Activated gamma-delta T cell (primary cell): ENCODE measurements at regions not wholly inside any gene's neighbourhood (a gene's known extent, or its start where the extent isn't known, plus 50 kb on each side); places are given as distances from the start of the nearest gene placed in this dataset.
"Not testable (repeated sequence)": the region's sequence is repeated elsewhere in the genome, so short reads cannot be mapped to it uniquely, and the experiment has no call there.

ENCODE experiments used
- DNase-seq: peaks from one replicate; lab custom pipeline; 2025; lab: John Stamatoyannopoulos, UW

DNA sequence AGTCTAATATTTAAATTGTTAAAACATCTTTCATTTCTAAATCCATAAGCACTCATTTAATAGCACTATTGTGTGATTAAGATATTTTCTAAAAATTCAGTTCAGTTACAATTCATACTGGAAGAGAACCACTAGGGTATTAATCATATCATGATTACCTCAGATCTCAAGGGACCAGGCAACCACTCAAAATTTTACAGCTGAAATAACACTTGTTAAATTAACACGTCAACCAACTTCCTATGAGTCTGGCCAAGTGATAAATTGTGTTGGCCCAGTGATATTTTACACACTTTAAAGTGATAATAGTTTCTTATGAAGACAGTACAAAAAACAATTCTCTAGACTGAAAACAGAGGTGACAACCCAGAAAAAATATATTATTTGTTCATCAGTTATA lies 869.0 kb upstream of the ADGRB3 start:
- no peak for DNase-seq

DNA sequence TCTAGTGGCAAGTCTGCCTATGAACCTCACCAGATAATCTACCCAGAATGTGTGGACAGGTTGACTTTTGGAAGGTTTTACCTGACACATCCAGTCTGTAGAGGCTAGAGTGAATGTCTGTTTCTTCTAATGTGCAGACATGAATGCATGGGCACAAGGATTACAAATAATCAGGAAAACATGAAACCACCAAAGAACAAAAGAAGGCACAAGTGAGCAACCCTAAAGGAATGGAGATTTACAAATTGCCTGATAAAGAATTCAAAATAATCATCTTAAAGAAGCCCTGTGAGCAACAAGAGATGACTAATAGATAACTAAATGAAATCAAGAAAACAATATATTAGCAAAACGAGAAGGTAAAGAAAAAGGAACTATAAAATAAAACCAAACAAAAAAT lies 876.1 kb upstream of the ADGRB3 start:
- no peak for DNase-seq

DNA sequence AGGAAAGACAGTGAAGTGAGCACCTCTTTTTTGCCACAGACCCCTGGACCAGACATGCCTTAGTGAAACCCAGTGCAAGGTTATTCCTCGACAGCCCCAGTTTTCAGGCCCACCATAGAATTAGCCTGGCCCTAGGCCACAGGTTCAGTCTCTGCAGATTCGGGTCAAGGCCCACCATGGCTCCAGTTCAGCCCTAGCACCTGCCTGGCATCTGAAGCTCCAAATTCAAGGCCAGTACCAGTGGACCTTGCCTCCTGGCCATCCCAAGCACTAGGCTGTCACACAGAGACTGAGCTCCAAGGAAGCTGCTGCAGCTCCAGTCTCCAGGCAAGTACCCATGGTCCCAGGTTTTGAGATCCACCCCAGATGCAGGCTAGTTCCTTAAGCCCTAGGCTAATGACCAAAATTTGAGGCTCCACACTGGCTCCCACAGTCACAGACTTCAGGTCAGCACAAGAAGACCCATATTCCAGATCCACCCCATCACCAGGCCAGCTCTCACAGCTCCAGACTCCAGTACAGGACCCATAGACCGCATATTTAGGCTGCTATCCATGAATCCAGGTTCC lies 877.5 kb upstream of the ADGRB3 start:
- DNase-seq: no peak

DNA sequence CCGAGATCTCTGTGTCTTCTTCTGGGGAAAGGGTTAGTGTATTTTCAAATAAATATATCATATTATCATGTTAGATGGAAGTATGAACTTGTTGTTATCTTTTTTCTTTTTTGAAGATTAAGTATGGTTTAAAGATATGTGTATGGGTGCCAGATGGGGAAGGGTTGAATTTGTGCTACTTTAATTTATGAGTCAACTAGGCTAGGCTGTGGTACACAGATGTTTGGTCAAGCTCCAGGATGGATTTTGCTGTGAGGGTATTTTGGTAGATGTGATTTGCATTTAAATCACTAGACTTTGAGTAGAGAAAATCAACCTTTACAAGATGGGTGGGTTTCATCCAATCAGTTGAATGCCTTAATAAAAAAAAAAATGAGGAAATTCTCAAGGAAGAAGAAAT lies 886.6 kb upstream of the ADGRB3 start:
- no peak for DNase-seq

DNA sequence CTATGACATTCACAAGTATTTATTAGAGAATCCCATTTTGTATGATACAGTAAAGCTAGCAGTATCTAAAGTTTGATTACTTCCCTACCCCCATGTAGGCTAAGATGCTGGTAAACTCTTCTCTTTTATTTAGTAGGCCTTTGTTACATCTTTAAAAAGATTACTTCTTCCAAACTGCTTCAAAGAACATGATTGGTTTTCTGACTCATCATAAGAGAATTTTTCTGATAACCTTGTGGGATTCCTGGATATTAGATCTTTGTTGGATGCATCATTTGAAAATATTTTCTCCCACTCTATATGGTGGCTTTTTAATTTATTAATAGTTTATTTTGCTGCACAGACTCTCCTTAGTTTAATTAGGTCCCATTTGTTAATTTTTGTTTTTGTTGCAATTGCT lies 898.3 kb upstream of the ADGRB3 start:
- DNase-seq: no peak

DNA sequence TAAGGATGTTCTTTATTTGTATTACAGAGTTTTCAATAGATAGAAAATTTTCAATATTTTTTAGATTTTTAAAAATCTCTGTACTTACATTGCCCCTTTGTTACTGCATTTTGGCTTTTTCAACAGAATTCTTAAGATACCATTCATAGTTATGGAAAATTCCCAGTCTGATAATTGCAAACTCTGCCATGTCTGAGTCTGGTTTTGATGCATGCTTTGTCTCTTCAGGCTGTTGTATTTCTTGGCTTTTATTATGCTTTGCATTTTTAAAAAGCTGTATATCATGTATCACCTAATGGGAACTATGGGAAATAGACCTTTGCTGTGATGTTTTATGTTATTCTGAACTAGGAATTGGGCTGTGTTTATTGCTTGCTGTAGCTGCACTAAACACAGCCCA lies 898.9 kb upstream of the ADGRB3 start:
- DNase-seq: no peak

DNA sequence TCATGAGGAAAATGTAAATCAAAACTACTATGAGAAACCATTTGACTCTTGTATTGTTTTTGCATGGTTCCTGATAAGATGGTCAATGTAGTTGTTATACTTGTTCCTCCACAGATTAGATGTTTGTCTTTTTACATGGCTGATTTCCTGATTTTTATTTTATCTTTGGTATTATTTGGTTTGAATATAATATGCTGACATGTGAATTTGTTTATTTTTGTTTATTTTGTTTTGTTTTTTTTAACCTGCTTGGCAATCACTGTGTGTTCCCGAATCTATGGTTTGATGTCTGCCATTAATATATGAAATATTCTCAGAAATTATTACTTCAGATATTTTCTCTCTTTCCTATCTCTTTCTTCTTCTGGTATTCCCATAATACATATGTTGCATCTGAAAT lies 899.5 kb upstream of the ADGRB3 start:
- no peak for DNase-seq

DNA sequence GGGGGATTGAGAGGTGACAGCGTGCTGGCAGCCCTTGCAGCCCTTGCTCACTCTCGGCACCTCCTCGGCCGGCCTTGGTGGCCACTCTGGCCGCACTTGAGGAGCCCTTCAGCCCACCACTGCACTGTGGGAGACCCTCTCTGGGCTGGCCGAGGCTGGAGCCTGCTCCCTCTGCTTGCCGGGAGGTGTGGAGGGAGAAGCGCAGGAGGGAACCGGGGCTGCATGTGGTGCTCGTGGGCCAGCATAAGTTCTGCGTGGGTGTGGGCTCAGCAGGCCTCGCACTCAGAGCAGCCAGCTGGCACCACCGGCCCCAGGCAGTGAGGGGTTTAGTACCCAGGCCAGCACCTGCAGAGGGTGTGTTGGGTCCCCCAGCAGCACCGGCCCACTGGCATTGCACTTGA lies 912.2 kb upstream of the ADGRB3 start:
- peak; percentile 2 for DNase-seq

DNA sequence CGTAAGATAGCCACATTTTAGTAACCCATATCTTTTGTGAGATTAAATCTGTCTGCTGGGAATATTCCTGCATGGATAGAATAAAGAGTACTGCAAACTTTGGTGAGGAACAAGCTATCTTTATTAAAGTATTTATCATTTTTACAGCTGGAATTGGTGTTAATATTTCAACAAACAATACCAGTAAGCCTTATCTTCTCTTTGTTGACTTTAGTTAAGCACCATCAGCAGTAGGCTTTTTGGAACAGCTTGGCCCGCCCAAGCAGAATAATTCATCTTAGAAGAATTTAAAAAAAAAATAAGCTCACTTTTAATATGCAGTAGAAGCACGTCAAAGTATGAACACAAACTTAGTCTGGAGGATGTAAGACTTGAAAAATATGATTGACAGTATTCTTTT lies 917.8 kb upstream of the ADGRB3 start:
- DNase-seq: no peak

DNA sequence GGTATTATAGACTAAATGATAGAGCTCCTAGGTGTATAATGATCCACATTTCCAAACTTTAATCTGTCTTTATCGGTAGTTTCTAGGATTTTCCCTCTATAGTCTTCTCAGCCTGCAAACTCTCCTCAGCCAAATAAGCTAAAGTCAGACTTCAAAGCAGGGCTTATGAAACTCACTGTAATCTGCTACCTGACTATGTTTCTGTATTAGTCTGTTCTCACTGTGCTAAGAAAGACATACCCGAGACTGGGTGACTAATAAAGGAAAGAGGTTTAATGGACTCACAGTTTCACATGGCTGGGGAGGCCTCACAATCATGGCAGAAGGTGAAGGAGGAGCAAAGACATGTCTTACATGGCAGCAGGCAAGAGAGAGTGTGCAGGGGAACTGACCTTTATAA lies 928.7 kb upstream of the ADGRB3 start:
- DNase-seq: no peak

DNA sequence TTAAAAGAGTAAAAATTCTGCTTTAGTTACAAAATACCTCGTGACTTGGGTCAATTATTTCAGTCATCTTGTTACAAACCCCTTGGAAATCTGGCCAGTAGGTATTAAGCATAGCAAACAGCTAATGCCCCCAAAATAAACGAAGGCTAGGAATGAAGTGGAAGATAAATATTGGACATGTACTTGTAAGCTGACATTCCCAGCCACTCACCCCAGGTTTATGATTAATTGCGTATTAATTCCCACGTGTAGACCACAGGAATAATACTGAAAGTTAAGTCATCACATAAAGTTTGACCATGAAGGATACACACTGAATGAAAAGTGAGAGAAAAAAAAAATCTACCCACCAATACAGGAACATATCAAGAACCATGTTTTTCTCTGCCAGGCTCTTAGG lies 936.5 kb upstream of the ADGRB3 start:
- DNase-seq: no peak

DNA sequence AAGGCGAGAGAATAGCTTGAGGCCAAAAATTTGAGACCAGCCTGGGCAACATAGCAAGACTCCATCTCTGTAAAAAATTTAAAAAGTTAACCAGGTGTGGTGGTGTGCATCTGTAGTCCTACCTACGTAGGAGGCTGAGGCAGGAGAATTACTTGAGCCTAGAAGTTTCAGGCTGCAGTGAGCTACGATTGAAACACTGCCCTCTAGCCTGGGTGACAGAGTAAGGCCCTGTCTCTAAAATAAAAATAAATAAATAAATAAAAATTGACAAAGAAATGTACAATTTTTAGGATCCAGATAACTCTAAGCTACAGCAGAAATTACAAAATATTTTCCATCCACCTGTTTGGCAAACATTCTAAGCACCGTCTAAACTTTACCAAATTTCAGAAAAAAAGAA lies 941.0 kb upstream of the ADGRB3 start:
- no peak for DNase-seq

DNA sequence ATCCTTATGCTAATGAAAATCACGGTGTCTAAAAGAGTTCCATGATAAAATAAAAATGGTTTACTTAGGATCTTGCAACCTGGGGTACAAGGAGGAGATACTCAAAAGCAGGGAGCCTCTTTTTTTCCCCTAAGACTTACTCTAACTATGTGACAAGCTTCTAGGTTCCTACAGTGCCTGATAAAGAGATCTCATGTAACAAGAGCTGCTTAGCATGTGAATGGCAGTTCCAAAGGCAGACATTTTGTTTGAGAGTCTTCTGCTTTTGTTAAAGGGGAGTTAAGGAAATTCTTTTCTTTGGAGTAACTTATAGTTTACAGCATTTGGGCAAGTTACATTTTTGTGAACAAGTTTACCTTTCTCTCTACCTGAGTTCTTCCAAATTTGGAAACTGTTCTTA lies 945.8 kb upstream of the ADGRB3 start:
- DNase-seq: no peak

DNA sequence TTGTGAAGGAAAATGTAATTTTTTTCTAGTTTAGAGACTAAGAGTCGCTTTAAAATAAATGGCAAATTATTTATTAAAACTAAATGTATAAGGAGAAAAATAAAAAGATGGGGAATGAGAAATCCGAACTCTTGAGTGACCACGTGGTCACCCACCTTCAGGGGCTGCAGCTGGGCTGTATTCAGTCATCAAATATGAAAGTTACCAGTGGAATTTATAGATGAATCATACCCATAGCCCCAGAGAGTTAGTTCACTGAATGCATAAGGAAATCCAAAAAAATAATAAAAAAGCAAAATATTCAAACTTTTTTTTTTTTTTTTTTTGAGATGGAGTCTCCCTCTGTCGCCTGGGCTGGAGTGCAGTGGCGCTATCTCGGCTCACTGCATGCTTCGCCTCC lies 947.7 kb upstream of the ADGRB3 start:
- DNase-seq: no peak

DNA sequence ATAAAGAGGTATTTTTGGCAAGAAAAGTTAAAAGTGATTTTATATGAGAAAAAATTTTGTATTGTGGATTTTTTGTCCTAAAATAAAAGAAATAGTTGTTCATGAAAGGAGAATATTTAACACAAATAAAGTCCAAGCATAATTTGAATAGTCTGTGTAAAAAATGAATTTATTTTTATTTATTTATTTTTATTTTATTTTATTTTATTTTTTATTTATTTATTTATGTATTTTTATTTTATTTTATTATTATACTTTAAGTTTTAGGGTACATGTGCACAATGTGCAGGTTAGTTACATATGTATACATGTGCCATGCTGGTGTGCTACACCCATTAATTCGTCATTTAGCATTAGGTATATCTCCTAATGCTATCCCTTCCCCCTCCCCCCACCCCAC lies 948.9 kb upstream of the ADGRB3 start:
- not testable (repeated sequence) for DNase-seq

DNA sequence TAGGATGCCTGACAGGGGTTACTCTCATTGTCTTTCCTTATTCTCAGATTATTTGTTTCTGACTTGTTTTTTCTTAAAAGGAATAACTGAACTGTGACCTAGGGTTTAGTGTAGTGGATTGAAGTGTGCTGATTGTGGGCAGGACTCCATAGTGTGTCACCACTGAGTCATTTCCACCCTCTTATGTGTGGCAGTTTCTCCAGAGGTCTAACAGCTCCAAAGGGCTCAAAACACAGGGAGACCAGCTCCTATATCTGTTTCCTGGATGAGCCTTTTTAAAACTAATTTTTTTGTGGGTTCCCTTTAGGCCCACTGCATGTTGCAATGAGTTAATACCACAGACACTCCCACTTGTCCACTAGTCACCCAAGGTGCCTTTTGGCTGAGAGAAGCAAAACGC lies 951.1 kb upstream of the ADGRB3 start:
- no peak for DNase-seq

DNA sequence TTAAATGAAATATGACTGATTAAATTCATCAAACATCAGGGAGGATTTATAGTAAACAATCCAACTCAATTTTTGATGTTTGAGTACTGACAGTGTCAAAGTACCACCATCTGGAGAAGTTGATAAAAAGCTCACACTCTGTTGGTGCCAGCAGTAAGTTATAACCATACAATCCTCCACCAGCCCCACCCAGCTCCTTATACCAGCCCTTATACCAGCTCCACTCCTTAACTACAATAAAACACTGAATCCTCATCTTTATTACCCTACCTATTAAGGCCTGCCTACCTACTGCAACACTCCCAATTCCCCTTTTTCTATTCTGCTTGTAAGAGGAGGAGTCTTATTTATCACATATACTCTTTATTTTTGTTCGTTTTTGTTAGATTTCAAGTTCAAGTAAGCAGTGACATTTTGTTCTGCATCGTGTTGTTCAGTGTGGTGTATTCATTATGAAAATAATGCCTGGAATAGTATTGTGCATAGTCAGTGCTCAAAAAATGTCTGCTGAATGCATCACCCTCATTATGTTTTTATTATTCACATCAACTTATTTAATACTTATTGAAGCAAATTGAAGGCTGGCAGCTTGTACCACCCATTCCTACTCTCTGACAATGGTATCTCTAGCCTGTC lies 954.7 kb upstream of the ADGRB3 start:
- no peak for DNase-seq

DNA sequence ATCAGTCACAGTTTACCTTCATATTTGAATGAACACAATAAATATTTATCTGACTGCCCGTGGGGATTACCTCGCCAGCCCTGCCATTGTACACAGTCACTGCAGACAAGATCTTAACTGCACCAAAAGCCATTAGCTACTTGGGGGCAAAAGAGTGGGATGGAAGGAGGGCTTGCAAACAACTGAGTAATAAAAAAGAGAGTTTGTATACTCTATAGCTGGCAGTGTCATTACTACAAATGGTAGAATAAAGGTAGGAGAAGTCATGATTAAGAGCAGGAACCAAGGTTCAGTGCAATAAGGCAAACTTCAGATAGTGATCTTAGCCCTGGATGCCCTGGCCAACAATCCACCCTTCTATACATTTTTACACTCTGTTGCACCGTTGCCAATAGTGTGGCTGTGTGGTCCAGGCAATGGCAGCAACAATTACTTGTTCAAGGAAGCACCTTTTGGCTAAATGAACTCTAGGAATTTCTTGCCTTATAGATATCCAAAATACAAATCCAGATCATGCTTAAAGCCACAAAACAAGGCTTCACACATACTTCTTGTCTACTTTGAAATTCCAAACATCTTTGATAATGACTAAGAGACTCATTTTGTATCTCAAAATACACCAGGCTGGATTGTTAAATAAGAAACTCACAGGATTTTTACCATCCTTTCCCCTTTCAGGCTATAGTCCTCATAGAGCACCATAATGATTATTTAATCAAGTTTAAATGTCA lies 955.4 kb upstream of the ADGRB3 start:
- DNase-seq: no peak

DNA sequence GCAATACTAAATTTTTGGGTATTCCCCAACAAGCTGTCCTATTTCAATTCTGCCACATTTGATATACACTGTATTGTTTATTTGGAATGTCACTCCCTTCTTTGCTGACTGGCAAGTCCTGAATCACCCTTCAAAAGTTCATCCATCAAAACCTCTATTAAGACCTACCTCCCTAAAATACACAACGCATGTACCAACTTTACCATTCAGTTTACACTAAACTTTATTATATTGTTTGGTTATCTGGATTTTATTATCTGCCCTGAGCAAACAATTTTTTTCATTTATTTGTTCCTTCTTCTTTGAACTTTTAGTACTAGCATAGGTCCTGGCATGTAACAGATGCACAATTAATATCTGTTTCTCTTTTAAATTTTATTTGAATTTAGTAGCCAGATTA lies 958.2 kb upstream of the ADGRB3 start:
- DNase-seq: no peak

DNA sequence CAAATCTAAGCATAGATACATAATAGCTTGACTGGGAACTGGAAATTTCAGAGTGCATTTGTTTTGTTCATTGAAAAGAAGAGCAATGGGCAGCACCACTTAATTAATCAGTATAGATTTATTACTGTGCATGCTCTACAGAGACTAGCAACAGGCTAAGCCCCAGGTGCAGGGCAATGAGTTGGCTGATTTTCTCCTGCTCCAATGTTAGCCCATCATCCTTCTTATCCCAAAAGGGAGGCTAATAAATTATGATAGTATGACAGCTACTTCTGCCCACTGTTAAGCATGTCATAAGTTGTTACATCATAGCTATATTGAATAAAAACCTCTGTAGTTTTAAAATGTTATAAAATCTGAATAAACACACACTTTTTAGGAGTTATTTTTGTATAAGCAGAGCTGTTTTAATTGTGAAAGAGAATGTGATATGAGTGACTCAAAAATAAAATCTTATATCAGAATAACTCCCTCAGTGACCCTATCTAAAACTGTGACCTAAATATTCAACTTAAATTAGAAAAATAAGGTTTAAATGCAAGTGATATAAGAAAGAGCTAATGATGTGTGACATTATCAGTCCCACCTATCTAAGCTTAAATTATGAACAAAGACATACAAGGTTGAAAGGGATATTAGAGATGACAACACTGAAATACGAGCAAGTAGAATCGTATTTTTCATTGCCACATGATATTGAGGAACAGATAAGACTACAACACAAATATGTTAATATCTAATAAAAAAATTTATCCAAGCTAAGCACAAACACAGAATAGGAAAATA lies 967.3 kb upstream of the ADGRB3 start:
- no peak for DNase-seq

DNA sequence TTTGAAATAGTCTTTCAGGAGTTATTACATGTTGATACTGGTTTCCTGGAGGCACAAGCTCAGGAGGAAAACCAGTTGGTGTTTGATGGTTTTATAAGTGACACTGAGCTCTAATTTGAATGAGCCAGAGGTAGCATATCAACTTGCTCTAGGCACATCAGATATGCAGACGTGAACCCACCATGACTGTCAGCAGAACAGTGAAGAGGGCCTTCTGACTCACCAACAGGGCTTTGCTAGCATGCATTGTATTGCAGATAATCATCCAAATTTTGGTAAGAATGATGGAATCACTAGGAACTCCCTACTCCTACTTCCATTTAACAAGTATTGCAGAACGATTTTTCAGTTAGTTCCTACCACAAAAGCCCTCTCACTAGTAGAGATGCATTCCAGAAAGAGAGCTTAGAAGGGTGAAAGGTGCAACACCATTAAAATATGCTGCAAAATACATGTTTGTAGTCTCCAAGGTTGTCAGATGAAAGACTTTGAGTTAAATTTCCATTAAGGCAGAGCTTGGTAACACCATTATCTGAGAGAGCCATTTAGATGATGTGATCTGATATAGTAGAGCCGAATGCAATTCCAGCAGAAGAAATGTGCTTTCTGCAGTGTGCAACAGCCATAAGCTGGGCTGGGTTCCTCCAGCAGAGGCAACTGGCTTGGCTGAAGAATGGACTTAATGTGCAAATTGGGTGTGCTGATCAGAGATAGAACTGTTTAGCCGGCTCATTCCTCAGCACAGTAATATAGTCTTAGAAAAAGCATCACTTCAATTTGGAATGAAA lies 968.7 kb upstream of the ADGRB3 start:
- no peak for DNase-seq

DNA sequence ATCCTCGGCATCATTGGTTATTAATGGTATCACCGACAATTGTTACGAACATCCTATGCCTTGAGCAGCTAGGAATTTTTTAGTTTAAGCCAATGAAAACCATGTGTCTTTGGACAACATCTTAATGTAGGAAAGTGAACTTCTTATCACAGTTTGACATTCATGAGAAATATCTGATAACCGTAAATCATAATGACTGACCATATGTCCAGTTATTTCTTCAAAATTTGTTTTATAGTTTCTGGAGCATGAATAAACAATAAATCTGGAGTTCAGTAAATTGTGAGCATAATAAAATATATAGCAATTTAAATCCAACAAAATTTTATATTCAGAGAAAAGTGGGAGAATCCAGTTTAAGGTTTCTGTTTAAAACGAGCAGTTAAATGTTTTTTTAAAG lies 970.1 kb upstream of the ADGRB3 start:
- no peak for DNase-seq
